ENCODE measurements at regions not wholly inside any gene's neighbourhood (a gene's known extent, or its start where the extent isn't known, plus 50 kb on each side); places are given as distances from the start of the nearest gene placed in this dataset.

- Histone ChIP-seq H3K9me3 (ENCODE audit: control insufficient read depth, low read length) (peaks cover 6% of the 10 kb centered on the region), H3K4me3 (ENCODE audit: low read length) (no peak overlapping the region), H3K27me3 (ENCODE audit: control insufficient read depth, insufficient read depth) (no peaks in the 10 kb centered on the region), H3K27ac (ENCODE audit: low read length) (no peak overlapping the region), H3K4me1 (ENCODE audit: control insufficient read depth, insufficient read depth, low read length) (no peaks in the 10 kb centered on the region)
- no peak for ATAC-seq
- WGBS, result 29% methylated on average over 4 of the region's 4 CpGs
- intact Hi-C loops (cut with DNase I), result no loop called here
- no peak for DNase-seq
These were observed 201.0 kb upstream of the NLRP1 start for GRCh38 chr17:5785338-5785737.

- intact Hi-C loops (cut with DNase I), result no loop called here
- H3K4me3 ChIP-seq (ENCODE audit: low read length), result no peak overlapping the region
- peaks cover 6% of the 10 kb centered on the region for H3K9me3 ChIP-seq (ENCODE audit: control insufficient read depth, low read length)
- no peaks in the 10 kb centered on the region for H3K4me1 ChIP-seq (ENCODE audit: control insufficient read depth, insufficient read depth, low read length)
- no peaks in the 10 kb centered on the region for H3K27me3 ChIP-seq (ENCODE audit: control insufficient read depth, insufficient read depth)
- 50% methylated on average over 11 of the region's 11 CpGs for whole genome bisulfite sequencing
- no peak for DNase-seq
- no peak for ATAC-seq
- H3K27ac ChIP-seq (ENCODE audit: low read length), result no peak overlapping the region
These were observed 201.7 kb upstream of the NLRP1 start for GRCh38 chr17:5785867-5786509.

DNA sequence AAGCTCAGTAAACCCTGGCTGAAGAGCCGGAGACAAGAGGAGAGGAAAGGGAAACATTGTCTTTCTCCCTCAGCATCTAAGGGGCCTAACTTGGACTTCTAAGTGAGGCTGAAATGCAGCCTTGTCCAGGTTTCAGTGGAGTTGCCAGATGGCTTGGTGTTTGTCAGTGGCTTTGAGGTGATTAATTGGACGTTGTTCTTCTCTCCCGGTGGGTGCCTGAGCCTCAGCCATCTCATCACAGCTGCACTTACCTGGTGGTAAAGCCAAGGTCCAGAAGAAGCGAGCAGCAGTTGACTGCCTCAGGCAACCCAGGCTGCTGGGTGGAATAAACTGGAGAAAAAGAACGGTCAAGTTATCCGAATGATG, 202.2 kb upstream of the NLRP1 start:
- no peaks in the 10 kb centered on the region for H3K27me3 ChIP-seq (ENCODE audit: control insufficient read depth, insufficient read depth)
- 62% methylated on average over 6 of the region's 6 CpGs for WGBS
- no peak for ATAC-seq

DNA sequence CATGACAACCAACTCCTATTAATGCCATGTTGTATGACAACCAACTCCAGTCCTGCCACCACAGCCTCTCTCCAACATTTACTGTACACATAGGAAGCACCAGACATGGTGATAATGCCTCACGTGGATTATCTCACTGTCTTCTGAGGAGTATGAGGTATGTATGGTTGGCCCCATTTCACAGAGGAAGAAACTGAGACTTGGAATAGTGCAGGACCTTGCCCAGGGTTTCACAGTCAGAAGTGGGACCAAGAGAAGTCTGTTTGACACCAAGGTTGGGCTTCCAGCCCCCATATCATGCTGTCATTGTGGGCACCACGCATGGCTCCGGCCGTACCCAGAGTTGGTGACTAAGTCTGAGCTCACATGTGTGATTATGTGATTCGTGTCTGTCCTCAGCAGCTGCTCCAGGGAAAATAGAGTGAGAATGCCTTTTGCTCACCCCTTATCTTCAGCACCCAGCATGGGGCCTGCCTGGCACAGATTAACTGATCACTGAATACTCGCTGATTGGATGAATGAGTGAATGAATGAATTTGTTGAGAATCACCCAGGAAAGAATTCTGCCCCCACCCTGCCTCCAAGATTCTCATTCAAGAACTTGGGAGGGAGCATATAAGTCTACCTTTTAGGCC, 204.1 kb upstream of the NLRP1 start:
- H3K27ac ChIP-seq (ENCODE audit: low read length), result no peak overlapping the region
- intact Hi-C loops (cut with DNase I), result no loop called here
- 73% methylated on average over 6 of the region's 6 CpGs for WGBS
- H3K4me1 ChIP-seq (ENCODE audit: control insufficient read depth, insufficient read depth, low read length), result no peaks in the 10 kb centered on the region
- H3K9me3 ChIP-seq (ENCODE audit: control insufficient read depth, low read length), result peaks cover 6% of the 10 kb centered on the region
- no peak overlapping the region for H3K4me3 ChIP-seq (ENCODE audit: low read length)
- DNase-seq (no peak), ATAC-seq (no peak)
- no peaks in the 10 kb centered on the region for H3K27me3 ChIP-seq (ENCODE audit: control insufficient read depth, insufficient read depth)

More for the DNA sequence above, 202.2 kb upstream of the NLRP1 start:
- Histone ChIP-seq H3K9me3 (ENCODE audit: control insufficient read depth, low read length) (peaks cover 6% of the 10 kb centered on the region), H3K27ac (ENCODE audit: low read length) (no peak overlapping the region), H3K4me3 (ENCODE audit: low read length) (no peak overlapping the region), H3K4me1 (ENCODE audit: control insufficient read depth, insufficient read depth, low read length) (no peaks in the 10 kb centered on the region)
- no peak for DNase-seq
- intact Hi-C loops (cut with DNase I), result no loop called here

DNA sequence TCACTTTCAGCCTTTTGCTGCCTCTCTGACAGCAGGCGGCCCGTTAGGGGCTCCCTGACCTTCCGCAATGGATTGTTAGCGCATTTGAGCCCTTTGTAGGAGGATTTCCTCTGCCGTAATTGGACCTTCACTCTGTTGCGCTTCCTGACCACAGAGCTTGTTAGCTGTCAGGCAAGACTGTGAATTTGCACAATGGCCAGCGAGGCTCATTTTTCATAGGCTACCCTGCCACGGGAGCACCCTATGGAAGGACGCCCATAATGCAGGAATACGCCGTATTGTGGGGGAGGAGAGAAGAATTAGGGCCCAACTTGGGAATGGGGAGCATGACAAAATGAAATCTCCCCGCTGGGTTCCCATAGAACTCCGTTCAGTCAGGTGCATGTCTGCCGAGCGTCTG, 205.2 kb upstream of the NLRP1 start:
- no peaks in the 10 kb centered on the region for H3K4me1 ChIP-seq (ENCODE audit: control insufficient read depth, insufficient read depth, low read length)
- intact Hi-C loops (cut with DNase I), result no loop called here
- WGBS, result 58% methylated on average over 15 of the region's 15 CpGs

GRCh38 chr17:5793157-5793556, 208.8 kb upstream of the NLRP1 start:
- ATAC-seq (no peak), DNase-seq (no peak)
- WGBS, result 95% methylated on average over 4 of the region's 4 CpGs
- no peak overlapping the region for H3K27ac ChIP-seq (ENCODE audit: low read length)
- H3K27me3 ChIP-seq (ENCODE audit: control insufficient read depth, insufficient read depth), result no peaks in the 10 kb centered on the region
- intact Hi-C loops (cut with DNase I), result no loop called here
- H3K4me1 ChIP-seq (ENCODE audit: control insufficient read depth, insufficient read depth, low read length), result no peaks in the 10 kb centered on the region
- peaks cover 2% of the 10 kb centered on the region for H3K9me3 ChIP-seq (ENCODE audit: control insufficient read depth, low read length)
- no peak overlapping the region for H3K4me3 ChIP-seq (ENCODE audit: low read length)

More for the DNA sequence above, 205.2 kb upstream of the NLRP1 start:
- Histone ChIP-seq H3K27ac (ENCODE audit: low read length) (no peak overlapping the region), H3K27me3 (ENCODE audit: control insufficient read depth, insufficient read depth) (no peaks in the 10 kb centered on the region), H3K4me3 (ENCODE audit: low read length) (no peak overlapping the region), H3K9me3 (ENCODE audit: control insufficient read depth, low read length) (peaks cover 3% of the 10 kb centered on the region)
- no peak for DNase-seq
- no peak for ATAC-seq

DNA sequence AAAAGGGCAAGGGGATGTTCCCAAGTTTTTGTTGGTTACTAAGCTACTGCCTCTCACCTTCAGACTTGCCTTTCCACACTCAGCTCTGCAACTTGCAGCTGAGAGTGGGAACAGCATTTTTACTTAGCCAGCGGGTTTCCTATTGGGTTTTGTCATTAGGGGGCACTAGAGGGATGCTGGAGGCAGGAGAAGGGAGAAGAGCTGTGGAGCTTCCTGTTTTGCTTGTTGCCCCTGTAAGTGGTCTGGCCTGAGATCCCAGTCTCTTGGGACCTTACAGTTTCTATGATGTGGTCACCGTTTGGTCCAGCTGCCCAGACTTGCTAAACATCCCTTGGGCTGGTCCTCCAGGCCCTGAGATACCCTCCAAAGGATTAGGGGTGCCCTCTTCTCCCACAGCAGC, 209.6 kb upstream of the NLRP1 start:
- no peaks in the 10 kb centered on the region for H3K4me1 ChIP-seq (ENCODE audit: control insufficient read depth, insufficient read depth, low read length)
- no peak overlapping the region for H3K4me3 ChIP-seq (ENCODE audit: low read length)
- ATAC-seq (no peak), DNase-seq (no peak)
- no peaks in the 10 kb centered on the region for H3K27me3 ChIP-seq (ENCODE audit: control insufficient read depth, insufficient read depth)
- peaks cover 2% of the 10 kb centered on the region for H3K9me3 ChIP-seq (ENCODE audit: control insufficient read depth, low read length)
- intact Hi-C loops (cut with DNase I), result no loop called here
- 21% methylated on average over 2 of the region's 2 CpGs for WGBS
- no peak overlapping the region for H3K27ac ChIP-seq (ENCODE audit: low read length)

DNA sequence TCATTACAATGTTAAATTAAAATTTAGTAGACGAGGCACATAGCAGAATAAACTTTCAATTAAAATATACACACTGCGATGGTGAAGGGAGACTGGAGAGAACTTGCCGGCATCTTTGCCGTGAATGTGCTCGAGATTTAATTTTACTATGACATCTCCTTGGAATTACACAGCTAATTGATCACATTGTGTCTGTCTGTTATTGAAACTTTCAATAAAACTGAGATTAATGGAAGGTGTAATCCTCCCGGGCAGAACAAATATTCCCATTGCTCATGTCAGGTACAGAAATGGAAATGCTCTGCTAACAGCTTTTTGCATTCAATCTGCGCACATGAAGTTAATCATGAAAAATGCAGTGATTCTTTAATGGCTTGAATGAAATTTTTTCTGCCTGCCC, 210.1 kb upstream of the NLRP1 start:
- no peak overlapping the region for H3K4me3 ChIP-seq (ENCODE audit: low read length)
- no peak for ATAC-seq
- H3K27me3 ChIP-seq (ENCODE audit: control insufficient read depth, insufficient read depth), result no peaks in the 10 kb centered on the region
- no peaks in the 10 kb centered on the region for H3K4me1 ChIP-seq (ENCODE audit: control insufficient read depth, insufficient read depth, low read length)
- no peak for DNase-seq
- peaks cover 2% of the 10 kb centered on the region for H3K9me3 ChIP-seq (ENCODE audit: control insufficient read depth, low read length)
- intact Hi-C loops (cut with DNase I), result no loop called here
- 89% methylated on average over 7 of the region's 7 CpGs for WGBS
- H3K27ac ChIP-seq (ENCODE audit: low read length), result no peak overlapping the region

- Histone ChIP-seq H3K4me3 (ENCODE audit: low read length) (no peak overlapping the region), H3K9me3 (ENCODE audit: control insufficient read depth, low read length) (no peaks in the 10 kb centered on the region), H3K27ac (ENCODE audit: low read length) (no peak overlapping the region), H3K4me1 (ENCODE audit: control insufficient read depth, insufficient read depth, low read length) (no peaks in the 10 kb centered on the region), H3K27me3 (ENCODE audit: control insufficient read depth, insufficient read depth) (no peaks in the 10 kb centered on the region)
- DNase-seq (no peak), ATAC-seq (no peak)
- intact Hi-C loops (cut with DNase I), result no loop called here
- 77% methylated on average over 6 of the region's 6 CpGs for whole genome bisulfite sequencing
These were observed 210.7 kb upstream of the NLRP1 start for GRCh38 chr17:5794881-5795506.

DNA sequence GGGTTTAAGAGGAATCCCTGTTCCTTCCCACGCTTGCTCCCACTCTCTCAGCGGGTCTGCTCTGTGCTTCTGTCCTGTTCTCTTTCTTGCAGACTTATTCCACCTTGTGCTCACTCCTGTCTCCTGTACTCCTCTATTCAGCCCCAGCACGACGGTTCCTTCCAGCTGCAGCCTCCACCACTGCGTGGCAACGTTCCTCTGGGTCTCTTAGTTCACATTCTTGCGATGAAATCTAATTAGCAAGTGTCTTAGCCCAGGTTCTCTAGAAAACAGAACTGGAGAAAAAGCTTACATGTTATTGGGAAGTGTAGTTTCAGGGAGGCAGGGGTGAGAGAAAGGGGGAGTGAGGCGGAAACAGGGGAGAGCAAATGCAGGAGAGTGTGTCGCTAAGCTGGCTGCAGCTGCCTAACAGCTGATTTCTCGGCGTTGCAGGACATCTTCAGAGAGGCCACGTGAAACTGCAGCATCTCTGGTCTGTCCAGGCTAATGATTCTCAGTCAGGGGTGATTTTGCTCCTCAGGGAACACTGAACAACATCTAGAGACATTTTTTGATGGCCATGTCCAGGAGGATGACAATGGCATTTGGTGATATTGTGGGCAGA, 213.2 kb upstream of the NLRP1 start:
- no peaks in the 10 kb centered on the region for H3K9me3 ChIP-seq (ENCODE audit: control insufficient read depth, low read length)
- H3K4me1 ChIP-seq (ENCODE audit: control insufficient read depth, insufficient read depth, low read length), result no peaks in the 10 kb centered on the region
- H3K4me3 ChIP-seq (ENCODE audit: low read length), result no peak overlapping the region
- ATAC-seq, result no peak
- no peak for DNase-seq
- WGBS, result 38% methylated on average over 12 of the region's 12 CpGs
- no peak overlapping the region for H3K27ac ChIP-seq (ENCODE audit: low read length)
- intact Hi-C loops (cut with DNase I), result no loop called here
- H3K27me3 ChIP-seq (ENCODE audit: control insufficient read depth, insufficient read depth), result no peaks in the 10 kb centered on the region

DNA sequence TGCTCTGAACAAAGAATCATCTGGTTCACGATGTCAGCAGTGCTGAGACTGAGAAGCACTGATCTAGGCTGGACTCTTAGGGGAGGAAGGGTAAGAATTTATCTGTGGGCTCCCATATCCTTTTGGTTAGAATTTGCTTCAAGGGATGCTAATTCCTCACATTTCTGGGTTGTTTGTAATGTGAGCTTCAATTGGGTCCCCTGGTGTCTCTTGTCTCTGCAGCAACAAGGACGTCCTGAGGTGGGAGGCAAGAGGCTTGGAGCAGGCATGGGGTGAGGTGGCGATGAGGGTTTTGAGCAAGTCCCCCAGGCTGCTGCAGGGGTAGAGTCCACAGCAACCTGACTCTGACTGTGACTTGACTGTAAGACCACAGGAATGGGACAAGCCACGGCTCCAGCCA, 213.8 kb upstream of the NLRP1 start:
- H3K4me3 ChIP-seq (ENCODE audit: low read length), result no peak overlapping the region
- ATAC-seq (no peak), DNase-seq (no peak)
- WGBS, result 46% methylated on average over 4 of the region's 4 CpGs
- H3K9me3 ChIP-seq (ENCODE audit: control insufficient read depth, low read length), result no peaks in the 10 kb centered on the region
- H3K4me1 ChIP-seq (ENCODE audit: control insufficient read depth, insufficient read depth, low read length), result no peaks in the 10 kb centered on the region
- no peaks in the 10 kb centered on the region for H3K27me3 ChIP-seq (ENCODE audit: control insufficient read depth, insufficient read depth)
- intact Hi-C loops (cut with DNase I), result no loop called here
- no peak overlapping the region for H3K27ac ChIP-seq (ENCODE audit: low read length)
